ENCODE measurements at regions not wholly inside any gene's neighbourhood (a gene's known extent, or its start where the extent isn't known, plus 50 kb on each side); places are given as distances from the start of the nearest gene placed in this dataset.

DNA sequence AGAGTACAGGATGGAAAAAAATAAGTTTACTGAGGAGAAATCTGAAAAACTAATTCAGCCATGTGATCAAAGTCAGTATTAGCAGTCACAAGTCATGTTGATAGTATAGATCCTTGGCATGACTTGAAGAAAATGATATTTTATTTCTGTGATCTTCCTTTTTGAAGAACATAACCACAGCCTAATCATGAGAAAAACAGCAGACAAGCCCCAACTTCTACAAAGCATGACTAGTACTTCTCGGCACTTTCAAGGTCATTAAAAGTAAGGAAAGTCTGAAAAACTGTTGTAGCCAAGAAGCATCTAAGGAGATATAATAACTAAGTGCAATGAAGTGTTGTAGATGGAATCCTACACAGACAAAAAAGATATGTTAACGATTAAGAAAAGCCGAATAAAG, 264.1 kb upstream of the FOXG1 start:
- H3K9ac ChIP-seq (ENCODE audit: control insufficient read depth, extremely low read depth, insufficient read depth, low read length), result no peak overlapping the region
- no peak overlapping the region for H3K4me2 ChIP-seq (ENCODE audit: control insufficient read depth, extremely low read depth, insufficient read depth, low read depth, low read length)
- no peak overlapping the region for H3K4me3 ChIP-seq (ENCODE audit: control insufficient read depth in 2 of 3, extremely low read depth in 1 of 3, insufficient read depth in 2 of 3, low read depth in 1 of 3, low read length in 3 of 3)
- H3K4me1 ChIP-seq (ENCODE audit: control insufficient read depth, extremely low read depth, insufficient read depth, low read length), result no peaks in the 10 kb centered on the region
- no peaks in the 10 kb centered on the region for H3K9me1 ChIP-seq (ENCODE audit: control insufficient read depth, extremely low read depth, insufficient read depth, low read length)
- FAIRE-seq (no peak), DNase-seq (ENCODE audit: low read depth, low spot score) (no peak)
- TF ChIP-seq, protein P1, sequence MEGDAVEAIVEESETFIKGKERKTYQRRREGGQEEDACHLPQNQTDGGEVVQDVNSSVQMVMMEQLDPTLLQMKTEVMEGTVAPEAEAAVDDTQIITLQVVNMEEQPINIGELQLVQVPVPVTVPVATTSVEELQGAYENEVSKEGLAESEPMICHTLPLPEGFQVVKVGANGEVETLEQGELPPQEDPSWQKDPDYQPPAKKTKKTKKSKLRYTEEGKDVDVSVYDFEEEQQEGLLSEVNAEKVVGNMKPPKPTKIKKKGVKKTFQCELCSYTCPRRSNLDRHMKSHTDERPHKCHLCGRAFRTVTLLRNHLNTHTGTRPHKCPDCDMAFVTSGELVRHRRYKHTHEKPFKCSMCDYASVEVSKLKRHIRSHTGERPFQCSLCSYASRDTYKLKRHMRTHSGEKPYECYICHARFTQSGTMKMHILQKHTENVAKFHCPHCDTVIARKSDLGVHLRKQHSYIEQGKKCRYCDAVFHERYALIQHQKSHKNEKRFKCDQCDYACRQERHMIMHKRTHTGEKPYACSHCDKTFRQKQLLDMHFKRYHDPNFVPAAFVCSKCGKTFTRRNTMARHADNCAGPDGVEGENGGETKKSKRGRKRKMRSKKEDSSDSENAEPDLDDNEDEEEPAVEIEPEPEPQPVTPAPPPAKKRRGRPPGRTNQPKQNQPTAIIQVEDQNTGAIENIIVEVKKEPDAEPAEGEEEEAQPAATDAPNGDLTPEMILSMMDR (optimal IDR thresholded peaks at IDR 0.05 in 1 of 3, IDR thresholded peaks at IDR 0.05 in 1 of 3, conservative IDR thresholded peaks at IDR 0.05 in 1 of 3; ENCODE audit: extremely low read depth in 1 of 3, insufficient read depth in 2 of 3, low read length in 3 of 3), result no peak
- no peak for TF ChIP-seq EZH2 (IDR thresholded peaks at IDR 0.05; ENCODE audit: low read length)
- dilution Hi-C loops (cut with MboI; ENCODE audit: extremely low pct_ligation_motif_present, low sequenced_read_pairs), result no loop called here
- H3K36me3 ChIP-seq (ENCODE audit: control insufficient read depth in 2 of 2, extremely low read depth in 1 of 2, insufficient read depth in 2 of 2, low read length in 2 of 2), result no peaks in the 10 kb centered on the region
- H3K9me3 ChIP-seq (ENCODE audit: control insufficient read depth, low read depth, low read length), result no peaks in the 10 kb centered on the region
- no peaks in the 10 kb centered on the region for H4K20me1 ChIP-seq (ENCODE audit: control insufficient read depth, extremely low read depth, insufficient read depth, low read length)
- no peak overlapping the region for H3K27ac ChIP-seq (ENCODE audit: control insufficient read depth, insufficient read depth, low read length)
- no peak overlapping the region for H2AFZ ChIP-seq (ENCODE audit: control insufficient read depth, low read length)
- no peaks in the 10 kb centered on the region for H3K79me2 ChIP-seq (ENCODE audit: control insufficient read depth, insufficient read depth, low read length)
- H3K27me3 ChIP-seq (ENCODE audit: control insufficient read depth, extremely low read depth, insufficient read depth, low read length), result no peaks in the 10 kb centered on the region

DNA sequence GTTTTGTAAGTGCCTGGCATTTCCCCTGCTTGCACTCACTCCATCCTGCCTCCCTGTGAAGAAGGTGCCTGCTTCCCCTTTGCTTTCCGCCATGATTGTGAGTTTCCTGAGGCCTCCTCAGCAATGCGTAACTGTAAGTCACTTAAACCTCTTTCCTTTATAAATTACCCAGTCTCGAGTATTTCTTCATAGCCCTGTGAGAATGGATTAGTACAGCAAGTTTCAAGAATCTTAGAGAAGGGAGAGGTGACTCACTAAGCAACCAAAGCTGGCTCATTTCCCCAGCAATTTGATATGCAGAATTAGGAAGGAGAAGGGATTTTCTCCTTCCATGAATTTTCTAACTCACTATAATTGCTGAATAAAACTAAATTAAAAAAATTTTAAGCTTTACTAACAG, 251.0 kb upstream of the FOXG1 start:
- no peak overlapping the region for H3K27ac ChIP-seq (ENCODE audit: control insufficient read depth, insufficient read depth, low read length)
- no peak for FAIRE-seq
- no peaks in the 10 kb centered on the region for H3K79me2 ChIP-seq (ENCODE audit: control insufficient read depth, insufficient read depth, low read length)
- no peak overlapping the region for H2AFZ ChIP-seq (ENCODE audit: control insufficient read depth, low read length)
- H3K9me3 ChIP-seq (ENCODE audit: control insufficient read depth, low read depth, low read length), result no peaks in the 10 kb centered on the region
- dilution Hi-C loops (cut with MboI; ENCODE audit: extremely low pct_ligation_motif_present, low sequenced_read_pairs), result no loop called here
- no peaks in the 10 kb centered on the region for H3K27me3 ChIP-seq (ENCODE audit: control insufficient read depth, extremely low read depth, insufficient read depth, low read length)
- H3K4me1 ChIP-seq (ENCODE audit: control insufficient read depth, extremely low read depth, insufficient read depth, low read length), result no peaks in the 10 kb centered on the region
- H3K4me2 ChIP-seq (ENCODE audit: control insufficient read depth, extremely low read depth, insufficient read depth, low read depth, low read length), result no peak overlapping the region
- no peak overlapping the region for H3K9ac ChIP-seq (ENCODE audit: control insufficient read depth, extremely low read depth, insufficient read depth, low read length)
- DNase-seq (ENCODE audit: low read depth, low spot score), result no peak
- no peaks in the 10 kb centered on the region for H3K36me3 ChIP-seq (ENCODE audit: control insufficient read depth in 2 of 2, extremely low read depth in 1 of 2, insufficient read depth in 2 of 2, low read length in 2 of 2)
- no peaks in the 10 kb centered on the region for H3K9me1 ChIP-seq (ENCODE audit: control insufficient read depth, extremely low read depth, insufficient read depth, low read length)
- H3K4me3 ChIP-seq (ENCODE audit: control insufficient read depth in 2 of 3, extremely low read depth in 1 of 3, insufficient read depth in 2 of 3, low read depth in 1 of 3, low read length in 3 of 3), result no peak overlapping the region
- no peaks in the 10 kb centered on the region for H4K20me1 ChIP-seq (ENCODE audit: control insufficient read depth, extremely low read depth, insufficient read depth, low read length)
- TF ChIP-seq EZH2 (IDR thresholded peaks at IDR 0.05; ENCODE audit: low read length), result no peak
- TF ChIP-seq, protein P1 (optimal IDR thresholded peaks at IDR 0.05 in 1 of 3, IDR thresholded peaks at IDR 0.05 in 1 of 3, conservative IDR thresholded peaks at IDR 0.05 in 1 of 3; ENCODE audit: extremely low read depth in 1 of 3, insufficient read depth in 2 of 3, low read length in 3 of 3), result no peak

All from keratinocyte (primary cell).